CD8-positive, alpha-beta memory T cell (primary cell): ENCODE measurements at regions not wholly inside any gene's neighbourhood (a gene's known extent, or its start where the extent isn't known, plus 50 kb on each side); places are given as distances from the start of the nearest gene placed in this dataset.

Experiments
- CTCF ChIA-PET: fragments of 350-600 bp; sonication (Branson Sonifier 250); formaldehyde crosslinking; loops from one replicate; lab custom pipeline; 2021; ENCODE audit warnings: antibody characterized with exemption; lab: Charles Lee
- POLR2A ChIA-PET: fragments of 350-600 bp; sonication (Branson Sonifier 250); formaldehyde crosslinking; loops from one replicate; lab custom pipeline; 2021; ENCODE audit warnings: antibody characterized with exemption; lab: Charles Lee
- DNase-seq, 5 donors: peaks; one replicate each; pipeline versions ENCODE4 v3.0.0 to v3.0.0-alpha.2; 2020 to 2022; ENCODE audit warnings: mixed read lengths in 1 of 5
- H3K27ac ChIP-seq: one replicate; pipeline ENCODE4 v1.7.0; 2013; ENCODE audit warnings: low read depth, mild to moderate bottlenecking, low read length, moderate library complexity
- H3K27me3 ChIP-seq: 2 replicates; pipeline ENCODE4 v1.7.0; 2013; ENCODE audit warnings: low read length, mild to moderate bottlenecking; ENCODE audit not compliant: insufficient read depth, poor library complexity, severe bottlenecking
- H3K36me3 ChIP-seq: 2 replicates; pipeline ENCODE4 v1.7.0; 2013; ENCODE audit warnings: mild to moderate bottlenecking, low read length, moderate library complexity; ENCODE audit not compliant: insufficient read depth
- H3K4me1 ChIP-seq: 2 replicates; pipeline ENCODE4 v1.7.0; 2013; ENCODE audit warnings: mild to moderate bottlenecking, low read length, moderate library complexity; ENCODE audit not compliant: insufficient read depth
- H3K4me3 ChIP-seq: 2 replicates; pipeline ENCODE4 v1.7.0; 2013; ENCODE audit warnings: mild to moderate bottlenecking, low read length
- H3K9me3 ChIP-seq: 2 replicates; pipeline ENCODE4 v1.7.0; 2013; ENCODE audit warnings: mild to moderate bottlenecking, low read length
- H3K27ac Mint-ChIP-seq, 8 donors: one replicate each; pipeline ENCODE4 v1.8.0; 2020 to 2021; ENCODE audit warnings: mixed read lengths in 8 of 8, mild to moderate bottlenecking in 6 of 8, inconsistent platforms in 3 of 8, moderate library complexity in 3 of 8
- H3K27me3 Mint-ChIP-seq, 2 donors: one replicate each; pipeline ENCODE4 v1.8.0; 2020 to 2021; ENCODE audit warnings: mixed read lengths in 2 of 2, mild to moderate bottlenecking in 1 of 2, moderate library complexity in 1 of 2
- H3K36me3 Mint-ChIP-seq, 3 donors: one replicate each; pipeline ENCODE4 v1.8.0; 2020 to 2021; ENCODE audit warnings: mixed read lengths in 3 of 3, inconsistent platforms in 1 of 3, mild to moderate bottlenecking in 1 of 3
- H3K4me1 Mint-ChIP-seq, 3 donors: one replicate each; pipeline ENCODE4 v1.8.0; 2020 to 2021; ENCODE audit warnings: mixed read lengths in 3 of 3, inconsistent platforms in 1 of 3, mild to moderate bottlenecking in 1 of 3
- H3K4me3 Mint-ChIP-seq, 7 donors: one replicate each; pipeline ENCODE4 v1.8.0; 2020 to 2021; ENCODE audit warnings: mixed read lengths in 7 of 7, mild to moderate bottlenecking in 6 of 7, moderate library complexity in 4 of 7, inconsistent platforms in 2 of 7
- H3K9me3 Mint-ChIP-seq, 5 donors: one replicate each; pipeline ENCODE4 v1.8.0; 2020 to 2022; ENCODE audit warnings: mixed read lengths in 5 of 5, mild to moderate bottlenecking in 3 of 5, moderate library complexity in 2 of 5, inconsistent platforms in 1 of 5

DNA sequence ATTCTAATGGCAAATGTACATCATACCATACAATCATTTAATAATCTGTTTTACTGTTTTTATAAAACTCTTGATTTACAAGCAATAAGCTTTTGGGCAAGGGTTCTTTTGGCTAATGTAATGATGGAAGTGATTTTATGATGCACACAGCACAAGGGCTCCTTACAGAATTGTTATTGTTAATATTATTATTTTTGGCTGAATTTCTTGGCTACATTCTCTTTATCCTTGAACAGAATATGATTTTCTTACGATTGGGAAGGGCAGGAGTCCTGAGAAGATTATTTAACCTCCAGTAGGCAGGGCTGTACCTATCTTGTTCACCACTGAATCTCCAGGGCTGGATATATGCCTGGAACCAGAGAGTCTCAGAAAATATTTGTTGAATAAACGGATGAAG lies 70.4 kb upstream of the ARHGAP20 start:
- ChIA-PET POLR2A (no interaction called here), CTCF (no interaction called here)
- H3K36me3 ChIP-seq = no peaks in the 10 kb centered on the region
- H3K27me3 ChIP-seq = no peaks in the 10 kb centered on the region
- H3K4me1 Mint-ChIP-seq = no peaks in the 10 kb centered on the region
- H3K4me3 Mint-ChIP-seq = no peak overlapping the region
- no peak for DNase-seq
- H3K9me3 Mint-ChIP-seq = peaks cover 0 to 6% (median 3%) of the 10 kb centered on the region in 5 donors
- no peak overlapping the region for H3K27ac Mint-ChIP-seq
- H3K4me3 ChIP-seq = no peak overlapping the region
- H3K27ac ChIP-seq = no peak overlapping the region
- H3K4me1 ChIP-seq = no peaks in the 10 kb centered on the region
- no peaks in the 10 kb centered on the region for H3K9me3 ChIP-seq
- no peaks in the 10 kb centered on the region for H3K27me3 Mint-ChIP-seq
- no peaks in the 10 kb centered on the region for H3K36me3 Mint-ChIP-seq

DNA sequence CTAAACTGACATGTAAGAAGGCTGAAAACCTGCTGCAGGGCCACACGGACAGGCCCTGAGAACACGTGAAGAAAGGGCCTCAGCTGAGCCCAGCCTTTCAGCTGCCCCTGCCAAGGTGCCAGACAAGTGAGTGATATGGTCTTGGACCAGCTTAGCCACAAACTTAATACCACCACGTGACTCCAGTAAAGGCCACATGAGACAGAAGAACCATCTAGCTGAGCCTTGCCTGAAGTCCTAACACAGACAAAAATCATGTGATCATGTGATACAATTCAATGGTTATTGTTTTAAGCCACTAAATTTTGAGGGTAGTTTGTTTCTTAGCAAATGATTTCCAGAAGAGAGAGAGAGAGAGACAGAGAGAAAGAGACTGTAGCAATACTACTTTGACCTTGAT lies 66.9 kb upstream of the ARHGAP20 start:
- peaks cover 0 to 6% of the 10 kb centered on the region in 2 donors for H3K27me3 Mint-ChIP-seq
- H3K9me3 Mint-ChIP-seq = peaks cover 0 to 3% (median 0%) of the 10 kb centered on the region in 5 donors
- no peak overlapping the region for H3K27ac Mint-ChIP-seq
- no peaks in the 10 kb centered on the region for H3K4me1 Mint-ChIP-seq
- no peaks in the 10 kb centered on the region for H3K27me3 ChIP-seq
- no peak overlapping the region for H3K27ac ChIP-seq
- H3K36me3 Mint-ChIP-seq = no peaks in the 10 kb centered on the region
- H3K9me3 ChIP-seq = no peaks in the 10 kb centered on the region
- DNase-seq = no peak
- ChIA-PET CTCF (no interaction called here), POLR2A (interaction anchor here (0.5 kb wide), 1 partner anchor 336 kb away, joined by 6 read pairs; no protein-coding TSS in a partner anchor)
- H3K36me3 ChIP-seq = no peaks in the 10 kb centered on the region
- H3K4me3 ChIP-seq = no peak overlapping the region
- no peaks in the 10 kb centered on the region for H3K4me1 ChIP-seq
- H3K4me3 Mint-ChIP-seq = no peak overlapping the region

DNA sequence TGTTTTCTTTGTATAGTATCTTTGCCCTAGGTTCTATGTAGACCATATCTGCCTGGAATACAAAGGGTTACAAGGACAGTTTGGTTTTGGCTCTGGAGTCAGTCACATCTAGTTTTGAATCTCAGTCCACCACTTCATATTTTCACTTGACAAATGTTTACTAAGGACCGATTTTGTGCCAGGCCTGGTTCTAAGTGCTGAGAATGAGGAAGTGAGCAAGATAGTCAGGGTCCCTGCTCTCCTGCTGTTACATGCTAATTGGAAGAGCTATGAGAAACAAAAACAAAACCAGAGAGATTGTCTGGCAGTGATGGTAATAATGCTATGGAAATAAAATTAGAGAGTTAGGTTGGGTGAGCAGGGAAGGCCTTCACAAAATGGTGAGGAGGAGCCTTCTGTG lies 66.1 kb upstream of the ARHGAP20 start:
- ChIA-PET POLR2A (interaction anchor here (0.5 kb wide), 1 partner anchor 335 kb away, joined by 6 read pairs; no protein-coding TSS in a partner anchor), CTCF (no interaction called here)
- Histone ChIP-seq H3K4me3 (no peak overlapping the region), H3K9me3 (no peaks in the 10 kb centered on the region), H3K4me1 (no peaks in the 10 kb centered on the region), H3K36me3 (no peaks in the 10 kb centered on the region), H3K27me3 (no peaks in the 10 kb centered on the region), H3K27ac (no peak overlapping the region)
- H3K4me1 Mint-ChIP-seq = no peaks in the 10 kb centered on the region
- DNase-seq = no peak
- no peak overlapping the region for H3K27ac Mint-ChIP-seq
- peaks cover 0 to 3% (median 0%) of the 10 kb centered on the region in 5 donors for H3K9me3 Mint-ChIP-seq
- no peaks in the 10 kb centered on the region for H3K36me3 Mint-ChIP-seq
- H3K27me3 Mint-ChIP-seq = peaks cover 0 to 6% of the 10 kb centered on the region in 2 donors
- no peak overlapping the region for H3K4me3 Mint-ChIP-seq

DNA sequence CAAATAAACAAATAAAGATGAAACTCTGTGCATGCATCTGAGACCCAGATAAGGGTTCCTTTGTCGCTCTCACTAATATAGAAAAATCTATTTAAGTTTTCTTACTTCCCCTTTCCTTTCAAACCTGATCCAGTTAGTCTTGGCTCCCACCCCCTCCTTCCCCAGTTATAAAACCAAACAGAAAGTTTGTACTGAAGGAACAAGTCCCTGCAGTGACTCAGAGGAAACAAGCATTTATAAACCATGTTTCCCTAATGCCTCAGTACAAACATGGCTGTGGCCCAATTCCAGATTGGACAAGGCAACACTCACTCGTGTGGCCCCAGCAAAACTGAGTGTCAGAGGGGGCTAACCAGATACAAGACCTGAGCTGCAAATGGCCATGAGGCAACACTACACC lies 65.5 kb upstream of the ARHGAP20 start:
- peaks cover 0 to 3% (median 0%) of the 10 kb centered on the region in 5 donors for H3K9me3 Mint-ChIP-seq
- H3K4me1 ChIP-seq = no peaks in the 10 kb centered on the region
- no peak overlapping the region for H3K27ac ChIP-seq
- CTCF ChIA-PET = no interaction called here
- H3K27ac Mint-ChIP-seq = peak overlapping the region in 1 of 8 donors; percentile 77
- no peaks in the 10 kb centered on the region for H3K27me3 ChIP-seq
- H3K9me3 ChIP-seq = no peaks in the 10 kb centered on the region
- POLR2A ChIA-PET = no interaction called here
- no peak overlapping the region for H3K4me3 ChIP-seq
- no peaks in the 10 kb centered on the region for H3K4me1 Mint-ChIP-seq
- H3K27me3 Mint-ChIP-seq = peaks cover 0 to 6% of the 10 kb centered on the region in 2 donors
- H3K36me3 Mint-ChIP-seq = no peaks in the 10 kb centered on the region
- H3K36me3 ChIP-seq = no peaks in the 10 kb centered on the region
- H3K4me3 Mint-ChIP-seq = no peak overlapping the region
- no peak for DNase-seq

DNA sequence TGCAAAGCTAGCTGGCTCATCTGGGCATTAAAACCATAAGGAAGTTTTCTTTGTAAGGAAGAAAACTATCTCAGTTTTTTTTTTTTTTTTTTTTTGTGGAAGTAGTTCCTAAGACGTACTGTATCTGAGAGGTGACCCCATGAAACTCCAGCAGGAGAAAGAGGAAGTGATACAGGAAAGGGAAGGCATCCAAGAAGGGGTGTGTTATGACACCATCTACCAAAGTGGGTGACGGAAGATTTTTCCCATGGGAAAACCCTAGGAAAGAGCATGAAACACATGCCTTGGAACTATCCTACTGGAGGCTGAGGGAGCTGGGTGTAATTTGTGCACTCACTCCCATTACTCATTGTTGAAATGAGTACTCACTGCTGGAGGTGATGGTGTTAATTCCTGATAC lies 63.8 kb upstream of the ARHGAP20 start:
- POLR2A ChIA-PET = no interaction called here
- Mint-ChIP-seq H3K36me3 (no peaks in the 10 kb centered on the region), H3K27me3 (peaks cover 0 to 6% of the 10 kb centered on the region in 2 donors), H3K27ac (no peak overlapping the region), H3K4me1 (no peaks in the 10 kb centered on the region), H3K4me3 (no peak overlapping the region), H3K9me3 (peaks cover 0 to 3% (median 0%) of the 10 kb centered on the region in 5 donors)
- Histone ChIP-seq H3K4me1 (no peaks in the 10 kb centered on the region), H3K36me3 (no peaks in the 10 kb centered on the region), H3K27me3 (no peaks in the 10 kb centered on the region), H3K4me3 (no peak overlapping the region), H3K9me3 (no peaks in the 10 kb centered on the region), H3K27ac (no peak overlapping the region)
- DNase-seq = no peak
- CTCF ChIA-PET = no interaction called here

- POLR2A ChIA-PET = no interaction called here
Measured at GRCh38 chr11:110774138-110775014, 62.1 kb upstream of the ARHGAP20 start.

GRCh38 chr11:110773442-110773841 lies 61.2 kb upstream of the ARHGAP20 start:
- Histone ChIP-seq H3K27me3 (no peaks in the 10 kb centered on the region), H3K9me3 (no peaks in the 10 kb centered on the region), H3K4me1 (no peaks in the 10 kb centered on the region), H3K27ac (no peak overlapping the region), H3K36me3 (no peaks in the 10 kb centered on the region), H3K4me3 (no peak overlapping the region)
- Mint-ChIP-seq H3K9me3 (peaks cover 0 to 1% (median 0%) of the 10 kb centered on the region in 5 donors), H3K4me3 (no peak overlapping the region), H3K27ac (no peak overlapping the region), H3K4me1 (peaks cover 4 to 6% (median 6%) of the 10 kb centered on the region in 3 donors), H3K27me3 (peaks cover 0 to 6% of the 10 kb centered on the region in 2 donors), H3K36me3 (no peaks in the 10 kb centered on the region)
- CTCF ChIA-PET = no interaction called here
- POLR2A ChIA-PET = no interaction called here
- no peak for DNase-seq

More at GRCh38 chr11:110774138-110775014, 62.1 kb upstream of the ARHGAP20 start:
- Mint-ChIP-seq H3K36me3 (no peaks in the 10 kb centered on the region), H3K27ac (no peak overlapping the region), H3K27me3 (peaks cover 0 to 6% of the 10 kb centered on the region in 2 donors), H3K4me3 (no peak overlapping the region), H3K9me3 (peaks cover 0 to 3% (median 0%) of the 10 kb centered on the region in 5 donors), H3K4me1 (peaks cover 3 to 5% (median 4%) of the 10 kb centered on the region in 3 donors)
- no peak for DNase-seq
- Histone ChIP-seq H3K4me3 (no peak overlapping the region), H3K36me3 (no peaks in the 10 kb centered on the region), H3K9me3 (no peaks in the 10 kb centered on the region), H3K27ac (no peak overlapping the region), H3K27me3 (no peaks in the 10 kb centered on the region), H3K4me1 (no peaks in the 10 kb centered on the region)
- CTCF ChIA-PET = no interaction called here

DNA sequence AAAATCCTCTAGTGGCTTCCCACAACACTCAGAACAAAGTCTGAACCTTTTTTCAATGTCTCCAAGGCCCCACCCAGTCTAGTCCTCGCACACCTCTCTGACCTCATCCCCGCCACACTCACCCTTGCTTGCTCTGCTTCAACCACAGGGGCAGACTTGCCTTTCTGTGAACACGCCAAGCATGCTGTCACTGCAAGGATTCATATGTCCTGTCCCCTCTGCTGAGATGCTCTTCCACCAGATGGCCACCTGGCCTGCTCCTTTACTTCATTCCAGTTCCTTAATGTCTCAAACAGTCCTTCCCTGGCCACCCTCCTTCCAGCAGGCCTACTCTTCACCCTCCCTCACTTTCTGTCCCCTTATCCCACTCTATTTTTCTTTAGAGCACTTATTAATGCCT lies 60.6 kb upstream of the ARHGAP20 start:
- Histone ChIP-seq H3K36me3 (no peaks in the 10 kb centered on the region), H3K4me1 (no peaks in the 10 kb centered on the region), H3K9me3 (no peaks in the 10 kb centered on the region), H3K4me3 (no peak overlapping the region), H3K27me3 (no peaks in the 10 kb centered on the region), H3K27ac (no peak overlapping the region)
- Mint-ChIP-seq H3K27me3 (peaks cover 3 to 9% of the 10 kb centered on the region in 2 donors), H3K27ac (no peak overlapping the region), H3K36me3 (no peaks in the 10 kb centered on the region), H3K9me3 (peaks cover 0 to 1% (median 0%) of the 10 kb centered on the region in 5 donors), H3K4me3 (no peak overlapping the region), H3K4me1 (peaks cover 4 to 6% (median 6%) of the 10 kb centered on the region in 3 donors)
- ChIA-PET CTCF (no interaction called here), POLR2A (no interaction called here)
- DNase-seq = no peak
